HG03432 (cell line): ENCODE measurements at regions not wholly inside any gene's neighbourhood (a gene's known extent, or its start where the extent isn't known, plus 50 kb on each side); places are given as distances from the start of the nearest gene placed in this dataset.
"Not testable (repeated sequence)": the region's sequence is repeated elsewhere in the genome, so short reads cannot be mapped to it uniquely, and the experiment has no call there.

ENCODE experiments used
- ATAC-seq: cut with Tn5 transposase; IDR thresholded peaks from one replicate; pipeline ENCODE4 v1.9.1; 2021; ENCODE audit warnings: mild to moderate bottlenecking, moderate library complexity; ENCODE audit not compliant: unreplicated experiment

DNA sequence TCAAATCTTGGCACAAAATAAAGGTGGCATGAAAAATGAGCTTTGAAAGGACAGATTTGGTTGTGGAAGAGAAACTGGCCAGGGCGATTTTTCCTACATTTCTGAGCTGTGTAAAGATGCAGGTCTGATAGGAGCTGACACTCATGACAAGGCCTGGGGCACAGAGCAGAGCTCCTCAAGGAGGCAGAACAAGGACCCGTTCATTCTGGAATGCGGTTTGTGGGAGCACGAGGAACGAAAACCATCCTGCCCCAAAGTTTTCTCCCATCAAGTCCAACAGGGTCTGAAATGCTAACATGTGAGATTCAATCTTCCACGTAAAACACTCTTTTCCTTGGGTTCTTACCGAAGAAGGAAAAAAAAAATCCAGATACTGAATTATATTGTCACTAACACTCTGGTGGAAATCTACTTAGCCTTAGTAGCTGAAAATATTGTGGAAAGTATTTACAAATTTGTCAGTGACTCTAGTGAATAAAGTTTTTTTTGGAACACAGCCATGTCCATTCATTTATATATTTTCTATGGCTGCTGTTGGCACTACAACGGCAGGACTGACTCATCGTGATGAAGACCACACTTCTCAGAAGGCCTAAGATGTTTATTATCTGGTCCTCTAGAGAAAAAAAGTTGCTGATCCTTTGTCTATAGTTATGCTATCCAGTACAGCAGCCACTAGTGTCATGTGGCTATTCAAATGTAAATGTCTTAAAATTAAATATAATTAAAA lies 215.7 kb downstream of the BAMBI start:
- no peak for ATAC-seq

DNA sequence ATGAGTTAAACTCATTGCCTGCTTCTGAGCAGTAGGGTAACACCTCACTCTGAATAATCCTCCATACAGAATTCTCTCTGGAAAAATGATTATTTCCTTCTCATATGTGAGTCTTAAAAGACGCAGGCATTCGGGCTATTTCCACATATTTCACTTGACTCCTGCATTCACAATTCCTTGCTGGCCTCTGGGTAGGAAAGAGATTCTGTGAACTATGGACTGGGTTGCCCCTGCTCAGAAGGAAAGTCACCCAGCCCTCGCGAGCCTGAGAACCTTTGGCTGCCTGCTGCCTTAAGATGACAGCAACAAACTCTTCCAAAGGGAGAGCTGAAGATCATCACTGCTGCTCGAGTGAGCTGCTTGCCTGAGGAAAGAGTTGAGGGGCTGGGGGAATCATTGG lies 216.8 kb downstream of the BAMBI start:
- no peak for ATAC-seq

DNA sequence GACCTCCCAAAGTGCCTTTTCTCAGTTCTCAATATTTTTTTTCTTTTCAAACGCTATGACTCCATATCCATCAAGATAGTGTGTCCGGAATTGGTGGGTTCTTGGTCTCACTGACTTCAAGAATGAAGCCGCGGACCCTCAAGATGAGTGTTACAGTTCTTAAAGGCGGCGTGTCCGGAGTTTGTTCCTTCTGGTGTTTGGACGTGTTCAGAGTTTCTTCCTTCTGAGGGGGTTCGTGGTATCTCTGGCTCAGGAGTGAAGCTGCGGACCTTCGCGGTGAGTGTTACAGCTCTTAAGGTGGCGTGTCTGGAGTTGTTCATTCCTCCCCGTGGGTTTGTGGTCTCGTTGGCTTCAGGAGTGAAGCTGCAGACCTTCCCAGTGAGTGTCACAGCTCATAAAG lies 218.3 kb downstream of the BAMBI start:
- ATAC-seq = not testable (repeated sequence)

DNA sequence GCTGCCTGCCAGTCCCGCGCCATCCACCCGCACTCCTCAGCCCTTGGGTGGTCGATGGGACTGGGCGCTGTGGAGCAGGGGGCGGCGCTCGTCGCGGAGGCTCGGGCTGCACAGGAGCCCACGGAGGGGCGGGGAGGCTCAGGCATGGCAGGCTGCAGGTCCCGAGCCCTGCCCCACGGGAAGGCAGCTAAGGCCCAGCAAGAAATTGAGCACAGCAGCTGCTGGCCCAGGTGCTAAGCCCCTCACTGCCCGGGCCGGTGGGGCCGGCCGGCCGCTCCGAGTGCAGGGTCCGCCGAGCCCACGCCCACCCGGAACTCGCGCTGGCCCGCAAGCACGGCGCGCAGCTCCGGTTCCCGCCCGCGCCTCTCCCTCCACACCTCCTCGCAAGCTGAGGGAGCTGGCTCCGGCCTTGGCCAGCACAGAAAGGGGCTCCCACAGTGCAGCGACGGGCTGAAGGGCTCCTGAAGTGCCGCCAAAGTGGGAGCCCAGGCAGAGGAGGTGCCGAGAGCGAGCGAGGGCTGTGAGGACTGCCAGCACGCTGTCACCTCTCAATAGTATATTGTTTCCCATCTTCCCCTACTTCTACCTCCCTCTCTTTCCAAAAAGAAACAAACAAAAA lies 219.6 kb downstream of the BAMBI start:
- not testable (repeated sequence) for ATAC-seq

DNA sequence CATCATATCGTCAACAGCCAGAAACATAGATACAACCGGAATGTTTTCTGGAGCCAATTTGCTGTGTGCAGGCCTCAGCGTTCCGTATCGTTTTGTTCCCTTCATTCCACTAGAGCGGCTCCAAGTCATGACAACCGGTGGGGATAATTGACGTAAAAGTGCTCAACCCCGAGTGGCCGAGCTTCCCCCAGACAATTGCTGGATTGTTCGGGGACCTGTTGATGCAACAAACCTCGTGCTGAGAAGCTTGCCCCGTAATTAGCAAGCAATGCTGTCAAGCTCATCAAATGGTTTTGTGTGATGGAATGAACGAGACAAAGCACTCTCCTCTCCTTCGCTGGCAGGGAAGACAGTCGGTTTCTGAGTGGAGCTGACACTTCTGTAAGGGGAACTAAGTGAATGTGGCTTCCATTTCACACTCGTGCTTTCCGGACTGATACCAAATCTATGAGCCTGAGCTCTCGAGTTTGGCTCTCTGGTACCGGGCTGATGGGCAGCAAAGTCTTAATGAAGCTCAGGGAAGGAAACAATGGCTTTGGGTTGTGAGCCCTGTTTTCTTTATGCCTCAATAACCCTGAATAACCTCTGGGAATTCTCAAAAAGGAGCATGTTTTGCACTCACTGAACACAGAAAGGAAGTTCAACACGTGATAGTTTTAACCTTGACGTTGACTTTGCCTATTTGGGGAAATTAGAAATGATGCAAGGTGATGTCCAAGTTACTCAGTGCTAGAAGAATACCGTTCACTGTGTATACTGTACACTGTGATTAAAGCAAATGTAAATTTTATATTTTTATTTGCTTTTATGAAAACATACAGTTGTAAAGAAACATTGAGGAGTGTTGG lies 220.5 kb downstream of the BAMBI start:
- ATAC-seq = no peak

DNA sequence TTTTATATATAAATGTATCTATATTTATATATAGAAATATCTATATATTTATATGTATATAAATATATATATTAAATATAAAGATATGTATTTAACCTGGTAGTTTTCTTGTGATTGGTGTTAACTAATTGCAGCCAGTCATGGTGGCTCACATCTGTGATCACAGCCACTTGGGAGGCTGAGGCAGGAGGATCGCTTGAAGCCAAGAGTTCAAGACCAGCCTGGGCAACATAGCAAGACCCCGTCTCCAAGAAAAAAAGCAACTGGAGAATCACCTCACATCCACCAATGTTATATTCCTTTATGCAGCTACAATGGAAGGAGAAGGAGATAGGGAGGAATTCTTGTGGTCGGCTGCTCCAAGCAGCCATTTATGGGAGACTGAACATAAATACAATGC lies 224.9 kb downstream of the BAMBI start:
- no peak for ATAC-seq

DNA sequence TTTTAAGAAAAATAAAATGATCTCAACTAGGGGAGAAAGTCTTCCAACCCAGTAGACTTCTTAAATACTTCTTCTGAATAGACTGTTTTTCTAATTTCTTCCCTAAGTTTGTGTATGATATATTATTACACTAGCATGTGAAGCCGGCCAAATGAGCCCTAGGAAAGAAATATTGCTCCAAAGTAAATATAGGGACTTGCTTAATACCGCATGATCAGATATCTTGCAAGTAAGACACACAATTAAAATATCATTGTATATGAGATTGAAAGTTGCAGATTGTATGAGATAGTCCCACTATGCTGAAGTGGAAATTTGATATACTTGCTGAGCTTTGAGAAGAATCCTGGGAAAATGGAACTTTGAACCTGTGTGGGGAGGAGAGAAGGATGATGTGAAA lies 225.7 kb downstream of the BAMBI start:
- no peak for ATAC-seq

DNA sequence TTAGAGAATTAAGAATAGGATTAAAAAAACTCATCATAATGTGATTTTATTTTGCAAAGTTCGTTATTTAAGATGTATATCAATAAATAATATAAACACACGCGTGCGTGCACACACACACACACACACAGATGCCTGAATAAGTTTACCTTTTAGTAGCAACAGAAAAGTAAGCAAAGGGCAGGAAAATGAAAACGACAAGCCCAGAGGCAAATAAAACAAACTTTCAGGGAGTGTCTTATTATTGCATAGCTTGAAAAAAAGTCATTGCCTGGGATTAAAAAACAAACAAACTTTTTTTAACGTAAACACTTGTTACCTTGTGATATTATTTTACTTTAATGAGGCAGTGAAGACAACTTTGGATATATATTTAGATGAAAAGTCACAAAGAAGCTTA lies 226.4 kb downstream of the BAMBI start:
- ATAC-seq = no peak

DNA sequence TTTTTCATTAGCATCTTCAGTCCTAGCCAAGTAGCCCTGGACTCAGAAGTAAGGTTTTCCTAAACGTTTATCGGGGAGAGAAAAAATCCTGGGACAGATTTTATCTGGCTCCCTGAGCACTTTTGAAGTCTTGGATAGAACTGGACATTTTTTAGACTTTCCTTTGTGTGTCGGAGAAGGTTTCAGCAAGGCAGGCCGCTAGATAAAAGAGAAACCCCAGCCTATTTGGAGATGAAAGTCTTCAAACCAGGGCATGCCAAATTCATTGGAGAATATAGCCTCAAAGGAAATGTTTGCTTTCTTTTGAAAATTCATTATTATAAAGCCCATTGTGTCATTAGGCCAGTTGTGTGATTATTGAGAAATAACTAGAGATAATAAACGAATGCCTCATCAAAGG lies 228.1 kb downstream of the BAMBI start:
- ATAC-seq = no peak

DNA sequence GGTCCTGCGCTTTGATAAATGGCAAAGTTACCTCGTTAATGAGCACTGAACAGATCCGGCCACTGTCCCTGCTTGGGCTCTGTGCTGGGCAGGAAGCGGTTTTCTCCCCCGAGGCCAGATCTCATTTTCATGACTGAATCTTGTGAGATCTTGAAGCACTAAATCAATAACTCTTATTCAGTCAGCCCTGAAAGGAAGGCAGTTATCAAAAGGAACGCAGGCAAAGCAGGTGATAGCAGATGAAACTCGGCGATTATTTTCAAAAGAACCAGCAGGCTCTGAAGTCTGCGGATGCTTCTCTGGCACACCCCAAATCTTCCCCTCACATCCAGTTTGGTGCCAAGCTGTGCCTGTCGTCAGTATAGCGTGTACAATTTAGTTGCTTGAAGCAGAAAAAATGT lies 228.7 kb downstream of the BAMBI start:
- ATAC-seq = no peak

DNA sequence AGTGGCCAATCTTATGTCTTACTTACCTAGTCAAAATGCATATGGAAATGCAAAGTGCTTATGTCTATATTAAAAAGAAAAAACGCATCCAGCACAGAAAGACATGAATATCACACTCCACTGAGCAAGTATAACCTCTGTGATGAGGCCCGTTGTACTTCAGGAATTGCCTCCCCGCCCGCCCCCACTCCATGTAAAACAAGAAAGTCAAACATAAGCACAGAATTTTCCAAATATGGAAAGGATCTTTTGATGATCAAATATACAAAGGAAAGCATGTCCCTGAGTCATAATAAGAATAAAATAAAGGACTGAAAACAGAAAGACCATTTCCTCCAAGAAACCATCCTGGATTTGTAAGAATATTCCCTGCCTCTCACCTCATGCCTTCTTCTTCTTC lies 229.1 kb downstream of the BAMBI start:
- no peak for ATAC-seq

DNA sequence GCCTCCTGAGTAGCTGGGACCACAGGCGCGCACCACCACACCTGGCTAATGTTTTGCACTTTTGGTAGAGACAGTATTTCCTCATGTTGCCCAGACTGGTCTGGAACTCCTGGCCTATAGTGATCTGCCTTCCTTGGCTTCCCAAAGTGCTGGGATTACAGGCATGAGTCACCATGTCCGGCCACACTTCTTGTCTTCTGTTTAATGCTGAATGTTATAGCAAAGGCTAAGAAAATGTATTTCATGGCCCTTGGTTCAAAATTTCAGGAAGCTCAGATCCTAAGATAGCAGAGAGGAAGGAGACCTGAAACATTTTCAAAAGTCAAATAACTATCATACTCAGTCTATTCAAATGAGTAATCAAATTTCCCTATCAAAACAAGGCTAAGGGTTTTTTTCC lies 229.6 kb downstream of the BAMBI start:
- no peak for ATAC-seq

DNA sequence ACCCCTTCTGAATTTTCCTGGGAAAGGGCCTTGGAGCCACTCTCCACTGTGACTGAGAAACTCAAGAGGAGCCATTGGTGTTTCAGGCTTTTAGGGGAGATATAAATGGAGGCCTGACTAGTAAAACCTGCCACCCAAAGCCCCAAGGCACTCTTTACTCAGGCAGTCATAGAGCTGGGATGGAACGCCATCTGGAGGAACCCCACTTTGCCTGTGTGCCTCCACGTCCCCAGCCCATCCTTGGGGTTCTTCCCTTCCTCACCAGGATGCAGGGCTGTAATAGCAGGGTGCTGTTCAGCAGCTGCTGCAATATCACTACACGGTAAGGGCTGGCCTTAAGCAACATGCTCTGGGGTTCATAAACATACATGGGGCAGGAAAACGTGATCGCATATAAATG lies 232.6 kb downstream of the BAMBI start:
- ATAC-seq = no peak

DNA sequence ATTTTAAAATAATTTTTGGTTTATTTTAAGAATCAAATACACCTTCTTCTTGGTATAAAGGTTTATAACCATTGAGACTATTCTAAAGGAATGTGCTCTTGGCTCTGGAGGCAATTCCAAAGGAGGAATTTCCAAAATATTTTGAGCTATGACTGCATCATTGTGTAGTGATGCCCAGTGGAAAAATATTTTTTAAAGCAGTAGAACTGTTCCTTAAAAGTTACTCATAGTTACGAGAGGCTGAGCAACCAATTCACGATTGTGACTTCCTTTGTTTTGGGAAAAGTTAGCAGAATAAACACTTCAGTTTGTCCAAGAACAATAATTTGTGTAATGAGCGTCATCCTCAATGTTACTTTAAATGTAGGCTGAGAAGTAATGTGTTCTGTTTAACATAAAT lies 233.6 kb downstream of the BAMBI start:
- no peak for ATAC-seq

DNA sequence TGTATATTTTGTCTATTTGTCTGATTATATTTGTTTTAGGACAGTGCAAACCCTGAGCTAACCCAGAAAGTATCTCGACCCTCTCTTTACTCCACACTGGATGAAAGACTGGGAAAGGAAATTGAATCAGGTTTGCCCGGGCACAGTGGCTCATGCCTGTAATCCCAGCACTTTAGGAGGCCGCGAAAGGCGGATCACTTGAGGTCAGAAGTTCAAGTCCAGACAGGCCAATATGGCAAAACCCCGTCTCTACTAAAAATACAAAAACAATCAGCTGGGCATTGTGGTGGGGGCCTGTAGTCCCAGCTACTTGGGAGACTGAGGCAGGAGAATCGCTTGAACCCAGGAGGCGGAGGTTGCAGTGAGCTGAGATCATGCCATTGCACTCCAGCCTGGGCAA lies 234.2 kb downstream of the BAMBI start:
- ATAC-seq = not testable (repeated sequence)

DNA sequence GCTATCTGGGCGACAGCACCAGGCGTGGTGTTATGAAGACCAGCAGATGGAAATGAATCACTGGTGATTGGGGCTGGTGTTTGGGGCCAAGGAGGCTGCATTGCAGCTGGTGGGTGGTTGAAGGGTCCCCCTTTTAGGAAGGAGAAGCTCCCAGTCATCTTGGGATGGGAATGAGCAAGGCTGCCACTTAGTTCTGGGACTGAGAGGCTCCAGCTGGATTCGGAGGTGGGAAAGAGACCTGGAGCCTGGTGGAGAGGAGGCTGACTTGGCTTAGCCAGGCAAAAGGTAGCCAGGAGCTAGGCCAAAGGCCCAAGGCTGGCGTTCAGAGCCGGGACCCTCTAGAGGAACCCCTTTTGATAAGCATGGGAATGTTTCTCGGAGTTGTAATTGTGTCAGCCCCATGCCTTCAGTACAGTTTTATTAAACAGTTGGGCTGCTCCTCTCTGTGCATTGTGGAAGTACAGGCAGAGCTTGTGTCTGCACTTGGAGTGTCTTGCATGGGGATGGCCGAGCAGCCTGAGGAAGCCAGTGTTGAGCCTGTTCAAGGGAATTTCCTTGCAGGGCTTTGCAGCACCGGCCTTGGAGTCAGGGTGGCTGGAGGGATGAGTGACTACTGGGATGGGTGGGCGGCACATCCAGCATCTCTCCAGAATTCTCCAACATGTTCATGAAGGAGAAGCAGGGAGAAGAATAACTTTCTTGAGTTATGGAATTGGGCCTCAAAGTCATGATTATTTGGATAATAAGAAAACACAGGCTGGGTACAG lies 234.9 kb downstream of the BAMBI start:
- no peak for ATAC-seq

DNA sequence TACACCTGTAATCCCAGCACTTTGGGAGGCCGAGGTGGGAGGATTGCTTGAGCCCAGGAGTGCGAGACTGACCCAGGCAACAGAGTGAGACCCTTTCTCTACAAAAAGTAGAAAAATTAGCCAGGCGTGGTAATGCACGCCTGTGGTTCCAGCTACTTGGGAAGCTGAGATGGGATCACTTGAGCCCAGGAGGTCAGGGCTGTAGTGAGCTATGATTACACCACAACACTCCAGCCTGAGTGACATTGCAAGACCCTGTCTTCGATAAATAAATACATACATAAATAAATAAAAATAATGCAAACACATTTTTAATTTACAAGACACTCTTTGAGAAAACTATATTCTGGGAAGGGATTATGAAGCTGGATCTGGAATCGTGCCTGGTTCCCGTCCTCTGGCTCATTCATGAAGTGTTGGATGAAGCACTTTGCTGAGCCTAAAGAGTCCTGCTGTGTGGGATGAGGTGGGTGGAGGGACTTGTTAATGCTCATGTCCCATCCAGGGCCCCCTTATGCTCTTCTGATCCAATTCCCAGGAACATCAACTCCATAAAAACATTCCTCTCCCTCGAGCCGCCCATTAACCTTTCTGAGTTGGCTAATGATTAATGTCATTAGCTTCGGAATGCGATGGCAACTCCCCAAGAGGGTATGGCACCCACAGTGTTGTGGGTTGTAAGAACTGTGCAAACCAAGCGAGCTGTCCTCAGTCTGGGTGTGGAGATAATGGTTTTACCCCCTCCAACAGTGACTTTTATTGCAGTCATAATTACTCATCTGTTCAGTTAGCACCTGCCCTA lies 236.3 kb downstream of the BAMBI start:
- no peak for ATAC-seq

DNA sequence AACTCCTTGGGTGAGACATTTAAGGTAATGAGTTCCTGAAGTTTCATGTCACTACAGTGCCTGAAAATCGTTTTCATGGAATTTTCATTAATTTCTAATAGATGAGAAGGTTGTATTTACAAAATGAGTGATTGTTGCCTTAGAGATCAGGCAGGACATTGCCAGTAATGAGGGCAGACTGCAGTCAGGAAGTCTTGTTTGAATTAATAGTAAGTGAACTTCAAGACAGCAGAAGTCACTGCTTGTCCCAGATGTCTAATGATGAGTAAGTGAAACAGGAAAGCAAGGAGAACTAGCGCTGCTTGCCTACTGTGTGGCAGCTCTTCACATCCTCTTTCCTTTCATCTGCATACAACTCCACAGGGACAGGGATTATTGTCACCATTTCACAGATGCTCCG lies 237.4 kb downstream of the BAMBI start:
- no peak for ATAC-seq

DNA sequence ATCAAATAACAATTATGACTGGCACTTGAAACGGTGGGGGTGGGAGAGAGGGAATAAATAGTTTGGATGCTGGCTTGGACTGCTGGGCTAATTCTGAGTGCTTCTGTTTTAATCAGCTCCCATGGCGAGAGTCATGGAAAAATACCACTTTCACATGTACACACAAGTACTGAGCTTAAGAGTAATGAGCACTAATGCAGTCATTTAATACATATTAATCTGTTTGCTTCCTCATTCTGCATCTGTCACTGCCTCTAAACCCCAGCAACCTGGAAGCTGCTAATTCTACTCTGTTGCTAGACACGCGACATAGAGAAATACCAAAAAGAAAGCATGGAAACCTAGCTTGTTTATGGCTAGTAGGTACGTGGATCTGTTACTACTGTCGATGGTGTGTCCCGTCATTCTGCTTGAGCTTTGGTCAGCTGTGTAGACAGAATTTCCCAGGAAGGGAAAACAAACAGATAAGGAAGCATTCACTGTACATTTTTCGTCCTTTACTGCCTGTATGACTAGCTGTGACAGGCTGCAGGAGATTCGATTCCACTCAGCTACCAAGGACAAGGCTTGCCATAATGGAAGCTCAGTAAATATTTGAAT lies 238.8 kb downstream of the BAMBI start:
- ATAC-seq = no peak

DNA sequence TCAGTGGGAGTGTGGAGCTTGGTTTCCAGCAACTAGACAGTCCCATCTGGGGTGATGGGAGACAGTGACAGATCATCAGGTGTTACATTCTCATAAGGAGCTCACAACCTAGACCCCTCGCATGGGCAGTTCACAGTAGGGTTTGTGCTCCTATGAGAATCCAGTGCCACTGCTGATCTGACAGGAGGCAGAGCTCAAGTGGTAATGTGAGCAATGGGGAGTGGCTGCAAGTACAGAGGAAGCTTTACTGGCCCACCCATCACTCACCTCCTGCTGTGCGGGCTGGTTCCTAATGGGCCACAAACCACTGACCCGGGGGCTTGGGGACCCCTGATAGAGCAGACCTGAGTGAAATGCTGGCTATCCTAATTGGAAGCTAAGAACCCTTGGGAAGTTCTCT lies 242.8 kb downstream of the BAMBI start:
- no peak for ATAC-seq
